ENCODE measurements at regions not wholly inside any gene's neighbourhood (a gene's known extent, or its start where the extent isn't known, plus 50 kb on each side); places are given as distances from the start of the nearest gene placed in this dataset.

DNA sequence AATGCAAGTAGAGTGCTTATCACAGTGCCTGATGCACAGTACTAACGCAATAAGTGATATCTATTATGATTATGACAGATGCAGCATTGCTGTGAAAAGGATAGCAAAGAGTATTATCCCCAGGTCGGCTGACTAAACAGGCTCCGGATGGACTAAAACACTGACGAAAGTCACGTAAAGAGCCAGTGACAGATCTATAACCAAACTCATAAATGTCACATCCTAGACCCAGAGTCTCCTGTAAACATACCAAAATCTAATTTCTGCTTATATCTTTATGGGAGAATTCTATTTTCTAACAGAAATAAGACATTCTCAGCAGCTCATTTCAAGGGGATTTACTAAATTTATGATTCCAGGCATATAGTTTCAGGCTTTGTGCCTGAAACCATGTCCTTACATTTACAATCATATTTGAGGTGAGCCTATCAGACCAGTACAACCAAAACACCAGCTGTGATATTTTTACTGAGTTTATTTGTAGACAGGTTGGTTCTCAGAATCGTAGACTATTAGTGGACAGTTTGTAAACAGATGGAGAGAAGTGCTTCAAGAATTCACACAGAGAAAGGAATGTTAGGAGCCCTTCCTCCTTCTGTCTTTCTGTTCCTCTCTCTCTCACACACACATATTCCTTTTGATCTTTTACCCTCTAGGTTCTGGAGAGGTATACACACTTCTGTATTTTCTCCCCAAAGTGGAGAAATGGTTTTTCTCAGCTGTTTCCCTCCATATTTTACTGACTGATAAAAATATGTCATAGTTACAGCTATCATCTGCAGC, 52.4 kb upstream of the WDR26 start:
- no peak for DNase-seq (ENCODE audit: low read depth in 2 of 2, low spot score in 1 of 2)

DNA sequence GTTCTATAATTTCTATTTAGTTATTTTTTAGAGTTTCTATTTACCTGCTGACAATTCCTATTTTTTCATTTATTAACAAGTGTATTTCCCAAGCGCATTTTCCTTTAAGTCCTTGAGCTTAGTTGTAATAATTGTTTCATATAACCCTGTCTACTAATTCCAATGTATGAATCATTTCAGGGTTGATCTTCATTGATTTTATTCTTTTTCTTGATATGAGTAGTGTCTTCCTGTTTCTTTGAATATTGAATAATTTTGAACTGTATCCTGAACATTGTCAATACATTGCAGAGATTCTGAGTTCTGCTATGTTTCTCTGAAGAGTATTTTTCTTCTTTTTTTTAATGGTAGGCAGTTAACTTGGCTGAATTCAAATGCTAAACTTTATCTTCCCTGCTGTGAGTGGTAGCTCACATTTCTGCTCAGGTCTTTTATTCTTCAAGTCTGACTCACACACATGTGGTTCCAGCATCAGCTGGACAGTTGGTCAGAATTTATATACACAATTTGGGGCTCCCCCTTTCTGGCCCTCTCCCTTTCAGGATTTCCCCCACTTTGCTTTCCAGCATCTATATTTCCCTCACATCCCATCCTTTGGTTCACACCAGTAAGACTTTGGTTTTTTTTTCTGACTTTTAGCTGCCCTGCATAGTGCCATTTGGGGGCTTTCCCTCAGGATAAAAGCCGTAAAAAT, 54.4 kb upstream of the WDR26 start:
- DNase-seq (ENCODE audit: low read depth in 2 of 2, low spot score in 1 of 2): no peak

DNA sequence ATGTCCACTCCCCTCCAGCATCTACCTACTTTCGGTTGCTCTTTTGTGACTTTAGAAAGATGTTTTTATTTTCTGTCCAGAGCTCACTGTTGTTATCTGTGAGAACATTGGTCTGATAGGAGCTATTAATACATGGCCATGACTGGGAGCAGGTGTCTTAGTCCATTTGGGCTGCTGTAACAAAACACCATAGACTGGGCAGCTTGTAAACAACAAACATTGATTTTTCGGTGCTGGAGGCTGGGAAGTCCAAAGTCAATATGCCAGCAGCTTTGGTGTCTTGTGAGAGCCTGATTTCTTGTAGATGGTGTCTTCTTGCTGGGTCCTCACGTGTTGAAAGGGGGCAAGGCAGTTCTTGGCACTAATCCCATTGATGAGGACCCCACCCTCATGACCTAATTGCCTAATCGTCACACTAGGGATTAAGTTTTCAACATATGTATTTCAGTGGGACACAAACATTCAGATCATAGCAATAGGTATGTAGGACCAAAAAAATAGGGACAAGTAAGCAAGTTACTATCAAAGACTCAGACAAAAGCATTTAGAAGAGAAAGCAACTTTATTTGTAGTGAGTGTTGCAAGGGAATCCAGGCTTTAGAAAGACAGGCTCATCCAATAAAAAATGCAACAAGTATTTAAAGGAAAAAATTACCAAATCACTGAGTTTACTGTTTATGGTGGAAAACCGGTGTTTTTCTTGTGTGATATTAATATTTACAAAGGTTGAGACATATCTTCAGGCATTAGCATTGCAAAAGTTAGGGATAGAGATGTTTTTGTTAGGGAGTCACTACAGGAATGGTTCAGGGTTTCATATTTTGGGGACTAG, 55.2 kb upstream of the WDR26 start:
- DNase-seq (ENCODE audit: low read depth in 2 of 2, low spot score in 1 of 2): no peak

DNA sequence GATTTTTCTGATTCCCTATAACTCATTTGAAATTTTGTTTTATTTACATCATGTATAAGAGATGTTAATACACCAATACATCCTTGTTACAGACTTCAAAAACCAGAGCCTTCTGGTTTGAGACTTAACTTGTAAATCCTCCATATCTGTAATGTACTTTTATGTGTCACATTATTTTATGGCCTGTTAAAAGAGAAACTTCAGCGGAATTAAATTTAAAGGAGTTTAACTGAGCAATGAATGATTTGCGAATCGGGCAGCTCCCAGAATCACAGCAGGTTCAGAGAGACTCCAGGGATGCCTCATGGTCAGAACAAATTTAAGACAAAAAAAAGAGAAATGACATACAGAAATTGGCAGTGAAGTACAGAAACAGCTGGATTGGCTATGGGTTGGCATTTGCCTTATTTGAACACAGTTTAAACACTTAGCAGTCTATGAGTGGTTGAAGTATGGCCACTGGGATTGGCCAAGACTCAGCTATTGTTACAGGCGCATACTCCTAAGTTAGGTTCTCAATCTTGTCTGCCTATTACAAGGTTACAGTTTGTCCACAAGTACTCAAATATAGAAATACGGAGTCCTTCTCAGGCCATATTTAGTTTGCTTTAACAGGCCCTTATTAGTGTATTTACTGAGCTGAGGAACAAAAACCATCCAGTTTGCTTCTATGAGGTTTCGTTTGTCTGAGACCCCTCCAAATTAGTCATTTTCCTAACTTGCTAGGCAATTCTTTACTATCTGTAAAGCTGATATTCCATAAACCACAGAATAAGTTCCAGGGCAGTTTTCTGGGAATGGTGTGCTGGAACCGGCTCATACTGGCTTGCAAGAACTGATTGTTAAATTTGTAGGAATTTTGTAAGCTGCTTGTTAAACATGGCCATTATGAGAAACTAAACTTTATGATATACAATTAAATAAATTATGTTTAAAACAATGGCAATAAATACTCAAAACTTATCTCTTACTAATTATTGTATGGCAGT, 56.2 kb upstream of the WDR26 start:
- DNase-seq (ENCODE audit: low read depth in 2 of 2, low spot score in 1 of 2): no peak

DNA sequence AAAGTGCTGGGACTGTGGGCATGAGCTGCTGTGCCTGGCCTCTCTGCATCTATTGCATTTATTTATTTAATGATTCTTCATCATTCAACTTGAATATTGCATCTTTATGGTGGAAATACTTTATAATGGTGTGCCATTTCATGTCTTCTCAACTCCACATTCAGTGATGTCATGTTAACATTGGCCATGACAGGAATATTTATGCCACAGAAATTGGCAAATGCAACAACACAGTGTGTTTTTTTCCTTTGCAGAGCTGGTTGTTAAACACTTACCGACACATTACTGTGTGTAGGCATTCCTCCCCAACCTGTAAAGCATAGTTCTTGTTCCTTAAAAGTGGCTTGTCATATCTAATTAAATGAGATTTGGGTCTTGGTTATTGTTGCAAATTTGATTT, 57.4 kb upstream of the WDR26 start:
- no peak for DNase-seq (ENCODE audit: low read depth in 2 of 2, low spot score in 1 of 2)

DNA sequence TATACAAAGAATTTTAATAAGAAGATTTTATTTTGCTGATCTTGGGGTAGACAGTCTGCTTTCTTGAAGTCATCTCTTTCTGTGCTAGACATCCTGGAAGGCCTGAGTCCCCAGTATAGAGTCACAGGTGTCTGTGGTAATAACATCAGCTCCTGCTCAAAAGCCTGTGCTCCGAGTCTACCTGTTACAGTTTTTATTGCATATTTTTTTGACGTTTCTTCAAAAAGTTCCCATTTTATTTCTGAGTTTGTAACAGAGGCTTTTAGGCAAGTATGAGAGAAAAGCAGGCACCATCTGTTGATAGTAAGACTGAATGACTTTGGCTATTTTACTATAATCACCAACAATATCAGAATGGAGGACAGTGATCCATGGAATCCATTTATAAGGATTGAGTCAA, 58.0 kb upstream of the WDR26 start:
- DNase-seq (ENCODE audit: low read depth in 2 of 2, low spot score in 1 of 2): no peak

DNA sequence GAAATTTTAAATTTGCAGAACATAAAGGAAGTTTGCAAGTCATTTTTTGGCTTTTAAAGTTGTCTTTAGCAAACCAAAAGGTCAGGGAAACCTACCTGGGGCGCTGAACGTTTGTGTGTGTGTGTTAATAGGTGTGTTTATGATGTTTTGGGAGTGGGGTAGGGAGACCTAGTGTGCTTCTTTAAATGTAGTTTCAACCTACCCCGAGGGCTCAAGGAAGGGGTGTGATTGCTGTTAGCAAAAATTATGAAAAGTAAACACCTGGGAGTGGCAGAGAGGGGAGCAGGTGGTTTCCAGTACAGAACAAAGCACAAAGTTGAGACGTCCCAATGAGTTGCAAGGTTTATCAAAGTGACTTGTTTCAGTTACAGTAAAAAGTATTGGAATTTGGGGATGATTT, 58.7 kb upstream of the WDR26 start:
- DNase-seq (ENCODE audit: low read depth in 2 of 2, low spot score in 1 of 2): no peak

DNA sequence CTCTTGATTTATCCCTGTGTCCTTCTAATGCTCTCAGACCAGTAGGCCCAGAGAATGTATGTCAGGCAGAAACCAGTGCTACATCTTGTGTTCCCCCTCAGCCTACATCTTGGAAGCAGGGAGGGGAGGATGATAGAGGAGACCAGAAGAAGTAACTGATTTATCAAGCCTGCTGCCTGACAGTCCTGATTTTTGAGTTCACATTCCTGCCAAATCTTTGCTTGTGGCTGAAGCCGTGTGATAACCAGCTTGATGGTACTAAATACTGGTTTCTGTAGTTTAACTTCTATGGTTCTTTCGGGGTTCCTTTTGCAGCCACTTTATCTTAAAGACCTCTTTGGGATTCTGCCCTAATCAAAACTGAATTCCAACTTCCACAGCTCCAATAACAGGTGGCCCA, 59.7 kb upstream of the WDR26 start:
- DNase-seq (ENCODE audit: low read depth in 2 of 2, low spot score in 1 of 2): no peak

DNA sequence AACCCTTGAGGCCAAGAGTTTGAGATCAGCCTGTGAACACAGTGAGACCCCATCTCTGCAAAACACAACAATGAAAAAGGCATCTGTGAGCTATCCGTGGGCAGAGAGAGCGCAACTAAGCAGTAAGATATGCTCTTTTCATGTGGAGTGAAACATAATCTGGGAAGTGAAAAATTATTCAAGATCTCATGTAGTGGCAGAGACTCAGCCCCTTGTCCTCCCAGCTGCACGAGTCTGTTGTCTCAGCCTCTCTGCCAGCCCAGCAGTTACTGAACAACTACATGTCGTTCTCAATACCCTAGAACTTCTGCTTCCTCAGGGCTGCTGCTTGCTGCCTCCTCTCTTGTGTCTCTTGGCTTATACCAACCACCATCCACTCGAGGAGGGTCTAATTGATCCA, 61.3 kb upstream of the WDR26 start:
- no peak for DNase-seq (ENCODE audit: low read depth in 2 of 2, low spot score in 1 of 2)

DNA sequence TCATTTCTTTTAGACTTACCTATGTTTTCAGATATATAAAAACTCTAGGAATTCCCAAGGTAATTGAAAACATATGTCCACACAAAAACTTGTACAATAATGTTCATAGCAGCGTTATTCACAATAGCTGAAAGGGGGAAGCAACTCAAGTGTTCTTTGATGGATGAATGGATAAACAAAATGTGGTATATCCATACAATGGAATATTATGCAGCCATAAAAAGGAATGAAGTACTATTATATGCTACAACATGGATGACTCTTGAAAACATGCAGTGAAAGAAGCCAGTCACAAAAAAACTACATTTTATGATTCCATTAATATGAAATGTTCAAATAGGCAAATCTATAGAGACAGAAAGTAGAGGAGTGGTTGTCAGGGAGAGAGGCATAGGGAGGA, 62.2 kb upstream of the WDR26 start:
- no peak for DNase-seq (ENCODE audit: low read depth in 2 of 2, low spot score in 1 of 2)

DNA sequence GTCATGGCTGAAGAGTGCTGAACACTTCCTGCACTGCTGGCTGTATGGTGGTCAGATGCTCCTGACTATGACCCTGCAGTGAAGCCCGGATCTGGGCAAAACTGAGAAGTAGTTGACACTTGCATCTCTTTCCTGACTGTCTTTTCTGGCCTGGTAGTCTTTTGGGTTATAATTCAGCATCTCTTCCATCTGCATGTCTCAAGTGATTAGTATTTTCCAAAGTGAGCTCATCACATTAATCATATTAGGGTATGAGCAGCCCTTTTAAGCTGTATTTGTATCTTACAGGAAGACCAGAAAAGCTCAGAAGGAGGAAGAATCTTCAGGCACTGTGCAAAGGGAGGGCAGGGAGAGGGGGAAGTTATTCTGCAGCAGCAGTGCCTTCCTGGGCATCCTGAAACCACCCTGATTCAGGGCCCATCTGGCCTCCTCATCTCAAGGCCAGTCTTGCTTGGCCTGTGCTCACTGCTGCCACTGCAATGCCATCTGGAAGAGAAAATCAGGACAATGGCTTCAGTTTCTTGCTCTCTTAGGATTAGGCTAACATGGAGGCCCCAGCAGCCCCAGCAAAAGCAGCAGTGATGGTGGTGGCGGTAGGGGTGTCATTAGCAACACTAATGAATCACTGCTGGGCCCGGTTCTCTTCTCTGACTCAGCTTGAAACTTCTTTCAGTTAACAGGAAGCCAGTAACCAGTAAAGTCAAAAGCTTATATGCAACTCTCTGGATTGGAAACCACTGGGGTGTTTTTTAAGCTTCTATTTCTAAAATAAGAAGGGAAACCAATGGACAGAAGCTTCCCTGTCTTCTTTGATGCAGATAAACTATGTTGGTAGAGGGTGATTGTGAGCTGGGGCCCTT, 63.3 kb upstream of the WDR26 start:
- peak; percentile 24 to 25 for DNase-seq (ENCODE audit: low read depth in 2 of 2, low spot score in 1 of 2)

DNA sequence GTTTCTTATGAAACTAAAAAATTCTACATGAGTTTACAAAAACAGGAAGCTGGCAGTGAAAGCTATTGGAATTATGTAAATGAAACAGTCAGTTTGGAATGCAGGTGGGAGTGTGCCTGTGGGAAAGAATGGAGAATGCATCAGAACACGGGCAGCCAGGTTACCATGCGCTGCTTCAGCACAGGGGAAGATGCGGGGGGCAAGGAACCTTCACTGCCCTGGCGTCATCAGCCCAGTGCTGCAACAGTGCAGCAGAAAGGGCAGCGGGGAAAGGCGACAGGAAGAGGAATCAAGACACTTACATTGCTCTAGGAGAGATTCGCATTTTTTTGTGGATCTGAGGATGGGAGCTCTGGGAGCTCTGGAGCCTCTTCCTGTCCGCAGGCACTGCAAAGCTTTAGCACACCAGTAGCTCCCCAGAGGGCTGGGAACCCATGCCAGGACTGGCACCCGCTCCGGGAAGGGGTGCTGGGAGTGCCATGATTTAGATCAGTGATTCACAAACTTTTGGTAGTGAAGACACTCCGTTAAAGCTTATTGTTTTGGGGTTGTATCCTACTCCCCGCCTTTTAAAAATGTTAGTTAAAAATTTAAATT, 64.1 kb upstream of the WDR26 start:
- DNase-seq (ENCODE audit: low read depth in 2 of 2, low spot score in 1 of 2): no peak

DNA sequence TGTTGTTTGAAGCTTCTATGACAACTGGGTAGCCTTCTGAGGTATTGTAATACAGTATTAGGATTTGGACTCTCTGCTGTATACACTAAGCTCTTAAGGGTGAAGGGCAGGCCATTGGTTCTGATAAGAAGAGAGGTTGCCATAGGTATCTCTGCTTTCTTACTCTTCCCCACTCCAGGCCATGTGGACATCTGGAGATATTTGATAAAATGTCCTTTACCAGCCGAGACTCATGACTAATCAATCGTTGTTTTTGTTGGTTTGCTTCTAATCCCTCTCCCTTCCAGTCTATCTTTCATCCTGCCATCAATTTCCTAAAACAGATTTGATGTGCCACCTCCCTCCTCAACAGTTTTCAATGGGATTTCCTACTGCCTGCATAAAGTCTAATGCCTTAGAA, 64.6 kb upstream of the WDR26 start:
- no peak for DNase-seq (ENCODE audit: low read depth in 2 of 2, low spot score in 1 of 2)

DNA sequence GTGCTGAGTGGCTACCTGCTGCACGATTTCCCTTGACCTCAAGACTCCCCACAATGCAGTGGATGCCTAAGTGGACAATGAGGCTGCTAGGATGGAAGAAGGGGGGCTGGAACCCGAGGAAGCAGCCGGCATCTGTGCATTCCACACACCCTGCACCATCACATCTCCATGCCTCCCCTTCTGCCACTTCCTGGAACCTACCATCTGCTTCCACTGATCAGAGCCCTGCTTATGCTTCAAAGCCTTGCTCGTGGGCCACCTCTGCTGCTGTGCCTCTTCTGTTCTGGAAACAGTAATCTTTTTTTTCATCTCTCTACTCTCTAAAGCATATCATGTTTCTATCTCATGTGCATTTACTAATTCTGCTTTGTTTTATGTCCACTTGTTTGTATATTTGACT, 66.2 kb upstream of the WDR26 start:
- DNase-seq (ENCODE audit: low read depth in 2 of 2, low spot score in 1 of 2): no peak

DNA sequence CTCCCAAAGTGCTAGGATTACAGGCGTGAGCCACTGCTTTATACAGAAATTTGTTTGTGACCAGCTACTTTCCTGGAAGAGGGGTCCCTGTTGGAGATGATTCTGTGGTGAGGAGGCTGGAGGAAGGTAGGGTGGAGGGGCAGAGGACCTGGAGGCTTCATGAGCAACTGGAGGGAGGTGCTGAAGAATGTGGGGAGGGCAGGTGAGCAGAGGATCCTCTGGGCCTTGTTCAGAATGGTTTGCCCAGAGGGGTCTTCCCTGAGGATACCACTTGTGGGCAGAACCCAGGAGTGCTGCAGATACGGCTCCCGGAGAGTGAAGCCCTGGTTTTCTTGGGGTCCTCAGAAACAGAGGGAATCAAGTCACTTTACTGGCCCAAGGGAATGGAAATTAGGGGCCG, 67.2 kb upstream of the WDR26 start:
- DNase-seq (ENCODE audit: low read depth in 2 of 2, low spot score in 1 of 2): no peak

DNA sequence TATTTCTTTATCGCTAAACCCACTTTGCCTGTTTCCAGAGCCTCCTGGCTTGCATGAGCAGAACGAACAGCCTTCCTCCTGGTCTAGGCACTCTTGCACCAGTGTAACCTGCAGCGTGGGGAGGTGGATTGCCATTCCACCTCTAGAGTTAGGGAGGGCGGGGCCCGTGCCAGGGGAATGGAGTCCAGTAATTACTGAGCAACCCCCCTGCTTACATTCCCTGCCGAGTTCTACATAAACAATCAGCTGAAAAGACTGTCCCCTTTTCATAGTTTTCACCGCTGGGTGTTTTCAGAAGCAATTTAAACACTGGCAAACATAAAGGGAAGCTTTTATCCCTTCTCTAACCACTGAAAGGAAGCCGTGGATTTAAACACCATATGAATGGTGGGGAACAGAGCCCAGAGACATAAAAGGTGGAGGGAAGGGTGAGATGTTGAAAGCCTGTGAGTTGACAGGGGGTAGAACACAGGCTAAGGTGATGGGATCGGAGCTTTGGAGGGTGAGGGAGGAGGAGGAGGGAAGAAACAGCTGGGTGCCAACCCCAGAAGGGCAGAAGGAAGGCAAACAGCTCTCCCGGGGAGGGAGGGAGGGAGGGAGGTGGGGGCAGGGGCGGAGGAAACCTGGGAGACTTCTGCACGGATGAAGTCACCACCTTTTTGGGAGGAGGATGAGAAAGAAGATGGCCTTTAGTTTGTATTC, 68.0 kb upstream of the WDR26 start:
- DNase-seq (ENCODE audit: low read depth in 2 of 2, low spot score in 1 of 2): no peak

DNA sequence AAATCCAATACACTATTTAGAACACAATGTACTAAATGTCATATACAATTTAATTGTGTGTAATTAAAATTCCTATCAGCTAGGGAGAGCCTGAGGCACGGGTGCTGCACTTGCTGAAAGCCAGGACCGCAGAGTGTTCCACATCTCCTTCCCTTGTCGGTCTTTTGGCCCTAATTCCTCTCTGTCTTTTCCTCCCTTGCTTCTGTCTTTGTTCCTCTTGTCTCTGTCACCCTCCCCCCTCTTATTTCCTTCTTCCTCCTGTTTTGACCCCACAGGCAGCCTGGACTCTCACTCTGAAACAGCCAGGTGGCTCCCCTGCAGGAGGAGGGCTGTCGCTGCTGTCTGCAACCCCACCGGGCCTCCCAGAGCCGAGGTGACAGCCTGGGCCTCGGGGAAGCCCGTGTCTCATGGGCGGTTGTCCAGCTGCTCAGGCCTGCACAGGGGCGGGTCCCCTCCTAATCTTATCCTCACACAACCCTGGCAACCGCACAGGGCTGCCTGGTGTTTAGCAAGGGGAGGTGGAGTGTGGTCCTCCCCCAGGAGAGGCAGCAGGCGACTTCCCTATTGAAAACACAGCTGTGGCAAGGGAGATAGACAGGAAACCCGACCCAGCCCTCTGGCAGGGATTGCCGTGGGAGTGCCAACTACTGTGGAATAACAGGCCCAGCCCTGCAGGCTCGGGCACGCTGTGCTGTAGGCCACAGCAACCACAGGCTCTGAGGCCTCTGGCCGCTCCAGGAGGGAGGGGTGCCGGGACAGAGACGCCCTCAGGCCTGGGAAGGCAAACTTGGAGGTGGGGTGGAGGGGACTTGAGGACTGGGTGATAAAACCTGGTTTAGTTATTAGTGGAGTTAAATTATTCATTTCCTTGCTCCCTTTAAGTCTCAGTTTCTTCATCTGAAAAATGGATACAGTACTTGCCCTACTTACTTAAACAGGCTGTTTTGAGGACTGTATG, 68.8 kb upstream of the WDR26 start:
- DNase-seq (ENCODE audit: low read depth in 2 of 2, low spot score in 1 of 2): no peak

Data from stimulated activated CD8-positive, alpha-beta memory T cell treated with anti-CD3 and anti-CD28 coated beads, Interleukin-4, amount 100 ng/mL, for 4 hours (primary cell).